T-helper 1 cell treated with Interleukin-12 subunit alpha and Interleukin-12 subunit beta and Interleukin-4 antibody, amounts not matched to agents 30 ng/mL and 1 ng/mL, for 36 hours (primary cell): ENCODE measurements at regions not wholly inside any gene's neighbourhood (a gene's known extent, or its start where the extent isn't known, plus 50 kb on each side); places are given as distances from the start of the nearest gene placed in this dataset.
"Not testable (repeated sequence)": the region's sequence is repeated elsewhere in the genome, so short reads cannot be mapped to it uniquely, and the experiment has no call there.

Experiments used
- intact Hi-C: fragments of 100-400 bp; cut with micrococcal nuclease; formaldehyde crosslinking; loops from one replicate; pipeline ENCODE4 v1.15.1; 2024

GRCh38 chr22:27306771-27307170 is 494.8 kb downstream of the MN1 start:
- intact Hi-C loops, result no loop called here

DNA sequence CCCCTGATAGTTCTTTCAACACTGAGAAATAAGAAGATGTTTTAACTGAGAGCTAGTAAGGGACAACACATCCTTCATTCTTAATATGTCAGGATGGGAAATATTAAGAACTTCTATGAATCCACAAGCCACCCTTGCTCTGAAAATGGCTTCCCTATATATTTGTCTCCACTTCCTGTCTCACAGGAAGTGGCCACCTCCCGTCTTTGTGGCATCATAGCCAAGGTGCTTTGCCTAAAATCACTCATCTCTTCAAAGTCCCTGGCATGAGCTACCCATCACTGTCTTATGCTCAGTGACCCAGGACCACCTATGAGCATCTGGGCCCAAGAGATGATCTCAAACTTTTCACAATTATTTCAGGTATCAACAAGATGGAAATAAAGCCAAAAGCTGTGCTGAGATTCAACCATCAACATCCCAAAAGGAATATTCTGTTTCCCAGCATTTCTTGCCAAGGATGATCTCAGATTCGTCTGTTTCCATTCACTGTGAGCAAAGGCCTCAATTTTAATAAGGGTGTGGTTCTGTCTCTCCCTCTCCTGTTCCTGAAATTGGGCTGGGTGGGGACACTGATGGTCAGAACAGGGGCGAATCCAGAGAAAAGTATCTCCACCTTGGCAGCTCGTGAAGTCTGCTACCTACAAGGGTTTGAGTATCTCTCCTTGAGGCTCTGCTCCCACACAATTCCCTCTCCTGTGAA is 493.9 kb downstream of the MN1 start:
- intact Hi-C loops, result no loop called here

DNA sequence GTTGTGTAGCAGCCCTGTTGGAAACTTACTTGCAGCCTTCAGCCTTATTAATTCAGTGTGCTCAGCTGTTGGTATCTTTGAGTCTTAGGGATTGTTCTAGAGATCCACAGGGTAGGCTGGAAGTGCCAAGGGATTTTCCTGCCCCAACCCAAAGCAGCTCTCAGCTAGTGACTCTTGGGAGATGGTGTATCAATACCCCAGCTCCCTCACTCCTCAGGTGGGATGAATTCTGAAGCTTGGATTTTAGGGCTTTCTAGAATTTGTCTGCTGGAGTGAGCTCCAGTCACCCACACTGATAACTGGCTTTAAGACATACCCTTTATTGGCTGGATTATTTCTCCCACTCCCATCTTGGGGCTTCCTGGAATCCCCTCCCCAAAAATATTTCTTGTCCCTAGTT is 493.0 kb downstream of the MN1 start:
- intact Hi-C loops, result no loop called here

DNA sequence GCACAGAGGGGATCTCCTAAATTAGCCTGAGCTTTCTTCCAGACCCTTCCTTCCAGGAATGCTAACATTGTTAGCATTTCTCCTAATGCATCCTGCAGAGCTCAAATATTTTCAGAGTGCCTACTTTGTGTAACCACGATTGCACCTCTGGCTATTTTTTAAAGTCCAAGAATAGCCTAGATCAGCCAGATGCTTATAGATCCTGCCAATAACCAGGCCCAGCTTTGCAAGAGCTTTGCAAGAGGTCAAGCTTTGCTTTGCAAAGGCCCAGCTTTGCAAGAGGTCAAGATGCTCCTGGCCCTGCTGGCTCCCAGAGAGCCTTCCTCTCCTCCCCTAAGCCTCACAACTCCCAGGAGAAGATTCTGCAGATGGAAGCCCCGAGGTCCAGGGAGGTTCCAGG is 491.9 kb downstream of the MN1 start:
- intact Hi-C loops, result no loop called here

- intact Hi-C loops, result no loop called here
Observed at GRCh38 chr22:27310966-27311697, 490.4 kb downstream of the MN1 start.

DNA sequence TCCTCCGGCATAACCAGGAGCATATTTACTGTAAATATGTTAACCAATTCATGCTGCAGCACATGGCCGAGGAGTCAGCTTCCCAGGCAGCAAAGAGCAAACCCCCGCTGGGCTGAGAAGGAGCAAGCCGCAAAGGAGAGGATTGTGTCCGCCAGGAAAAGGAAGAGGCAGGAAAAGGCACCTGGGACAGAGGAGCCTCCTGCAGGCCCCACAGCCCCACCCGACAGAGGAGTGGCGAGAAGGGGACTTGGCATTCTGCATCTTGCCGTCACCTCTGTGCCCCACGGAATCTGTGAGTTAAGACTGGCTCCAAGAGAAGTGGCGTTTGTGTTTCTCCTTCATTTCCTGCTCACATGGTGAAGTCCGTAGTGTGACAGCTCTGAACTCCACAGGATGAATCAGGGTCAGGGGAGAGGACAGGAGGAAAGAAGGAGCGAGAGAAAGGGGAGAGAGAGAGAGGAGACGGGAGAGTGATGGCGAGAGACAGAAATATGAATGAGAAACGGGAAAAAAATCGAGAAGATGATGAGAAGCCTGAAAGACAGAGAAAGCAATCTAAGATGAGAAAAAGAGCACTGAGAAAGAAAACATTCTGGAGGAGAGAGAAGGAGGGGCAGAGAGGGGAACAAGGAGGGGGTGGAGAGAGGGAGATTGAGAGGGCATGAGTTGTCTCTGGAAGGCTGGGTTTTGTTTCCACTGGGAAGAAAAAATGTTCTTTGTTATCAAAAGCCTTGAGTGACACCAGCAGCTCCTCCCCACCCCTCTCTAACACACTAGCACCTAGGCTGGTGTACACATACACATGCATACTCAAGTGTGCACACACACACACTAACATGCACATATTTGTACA is 489.6 kb downstream of the MN1 start:
- intact Hi-C loops, result no loop called here

DNA sequence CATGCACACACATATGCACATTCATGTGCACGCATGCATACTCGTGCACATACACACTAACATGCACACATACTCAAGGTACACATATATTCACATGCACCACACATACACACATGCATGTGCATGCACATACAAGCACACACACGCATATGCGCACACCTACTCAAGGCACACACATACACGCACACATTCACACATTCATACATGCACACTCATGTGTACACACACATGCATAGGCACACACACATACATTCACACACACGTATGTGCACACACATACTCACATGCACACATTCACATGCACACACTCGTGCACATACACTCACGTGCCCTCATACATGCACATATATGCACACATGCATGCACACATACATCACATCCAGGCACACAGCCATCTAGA is 489.0 kb downstream of the MN1 start:
- intact Hi-C loops, result no loop called here

DNA sequence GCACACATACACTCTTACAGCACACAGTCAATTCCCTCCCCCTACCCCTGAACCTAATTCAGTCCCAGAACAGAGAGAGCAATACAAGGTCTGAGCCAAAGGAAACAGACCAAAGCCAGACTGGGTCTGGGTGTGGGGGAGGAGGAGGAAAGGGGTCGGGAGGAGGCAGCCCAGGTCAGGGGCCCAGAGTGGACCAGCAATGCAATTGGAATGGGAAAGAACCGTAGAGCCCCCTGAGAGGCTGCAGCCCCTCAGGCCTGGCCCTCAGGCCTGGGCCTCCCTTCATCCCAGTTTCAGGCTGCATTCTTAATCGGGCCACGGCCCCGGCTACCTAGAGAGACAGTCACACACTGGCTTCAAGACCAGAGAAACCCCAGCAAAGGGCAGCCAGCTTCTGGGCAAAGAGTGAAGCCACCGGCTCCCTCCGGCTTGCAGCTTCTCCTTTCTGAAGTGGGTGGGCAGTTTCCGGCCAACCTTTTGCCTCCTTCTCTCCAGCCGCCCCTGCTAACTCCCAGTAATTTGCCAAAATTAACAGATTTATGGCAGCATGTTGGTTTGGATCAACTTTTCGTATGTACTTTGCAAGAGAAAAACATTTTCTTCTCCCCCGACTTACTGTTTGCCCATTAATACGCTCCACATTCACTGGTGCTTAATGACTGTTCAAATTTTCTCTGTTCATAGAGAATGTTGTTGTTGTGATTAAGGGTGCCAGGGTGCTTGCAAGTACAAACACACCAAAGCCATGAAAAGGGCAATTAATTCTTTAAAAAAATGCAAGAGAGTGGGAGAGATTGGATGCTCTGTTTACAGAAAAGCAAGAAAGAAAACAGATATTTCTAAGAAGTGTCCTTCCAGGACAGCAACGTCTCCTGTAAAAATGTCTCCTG is 488.3 kb downstream of the MN1 start:
- intact Hi-C loops, result no loop called here

- intact Hi-C loops, result no loop called here
Observed at GRCh38 chr22:27314276-27314807, 487.2 kb downstream of the MN1 start.

DNA sequence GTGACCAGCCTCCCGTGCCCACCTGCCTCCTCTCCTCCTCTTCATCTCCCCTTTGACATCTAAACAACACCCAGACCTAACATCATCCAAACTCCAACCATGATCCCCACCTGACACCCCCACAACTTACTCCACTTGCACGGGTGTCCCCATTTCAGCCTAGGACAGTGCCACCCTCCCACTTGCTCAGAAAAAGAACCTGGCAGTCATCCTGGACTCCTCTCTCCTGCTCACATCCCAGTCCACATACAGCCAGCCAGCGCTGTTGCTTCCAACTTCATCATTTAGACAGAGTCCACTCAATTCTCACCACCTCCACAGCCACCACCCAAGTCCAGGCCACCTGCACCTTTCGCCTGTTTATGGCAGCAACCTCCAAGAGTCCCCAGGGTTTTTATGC is 485.7 kb downstream of the MN1 start:
- intact Hi-C loops, result no loop called here

DNA sequence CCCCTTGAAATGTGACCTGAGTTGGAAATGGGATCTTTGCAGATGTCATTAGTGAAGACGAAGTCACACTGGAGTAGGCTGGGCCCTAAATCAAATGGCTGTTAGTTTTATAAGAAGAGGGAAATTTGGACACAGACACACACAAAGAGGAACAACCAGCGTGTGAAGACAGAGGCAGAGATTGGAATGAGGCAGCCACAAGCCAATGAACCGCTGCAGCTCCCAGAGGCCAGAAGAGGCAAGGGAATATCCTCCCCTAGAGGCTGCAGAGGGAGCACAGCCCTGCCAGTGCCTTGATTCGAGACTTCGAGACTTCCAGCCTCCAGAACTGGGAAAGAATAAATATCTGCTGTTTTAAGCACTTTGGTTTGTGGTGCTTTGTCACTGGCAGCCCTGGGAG is 484.5 kb downstream of the MN1 start:
- intact Hi-C loops, result no loop called here

- intact Hi-C loops, result no loop called here
Observed at GRCh38 chr22:27317971-27318428, 483.6 kb downstream of the MN1 start.

- intact Hi-C loops, result no loop called here
Observed at GRCh38 chr22:27318516-27318915, 483.0 kb downstream of the MN1 start.

DNA sequence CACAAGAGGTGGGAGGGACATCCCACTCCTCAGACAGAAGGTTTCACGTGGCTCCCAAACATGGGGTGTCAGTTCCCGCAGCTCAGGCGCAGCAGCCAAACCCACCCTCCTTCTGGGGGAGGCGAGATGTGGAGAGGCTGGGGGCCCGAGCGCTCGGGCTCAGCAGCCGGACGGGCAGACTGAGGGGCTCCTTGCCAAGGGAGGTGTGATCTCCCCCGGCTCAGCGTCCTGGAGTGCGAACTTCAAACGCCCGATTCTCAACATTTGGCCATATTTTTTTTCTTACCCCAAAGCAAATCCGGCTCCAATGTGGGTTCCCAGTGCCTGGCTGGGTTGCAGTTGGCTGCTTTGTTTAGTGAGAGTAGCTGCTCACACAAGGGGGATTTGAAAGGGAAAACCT is 477.9 kb downstream of the MN1 start:
- intact Hi-C loops, result no loop called here

GRCh38 chr22:27324908-27325307 is 476.6 kb downstream of the MN1 start:
- intact Hi-C loops, result not testable (repeated sequence)

GRCh38 chr22:27327497-27327896 is 474.1 kb downstream of the MN1 start:
- intact Hi-C loops, result no loop called here

- intact Hi-C loops, result no loop called here
Observed at GRCh38 chr22:27327981-27328721, 473.4 kb downstream of the MN1 start.

- intact Hi-C loops, result no loop called here
Observed at GRCh38 chr22:27329131-27329850, 472.3 kb downstream of the MN1 start.

GRCh38 chr22:27329966-27330645 is 471.4 kb downstream of the MN1 start:
- intact Hi-C loops, result no loop called here
